ENCODE measurements at regions not wholly inside any gene's neighbourhood (a gene's known extent, or its start where the extent isn't known, plus 50 kb on each side); places are given as distances from the start of the nearest gene placed in this dataset.
A peak's percentile ranks its signal among the peaks of the same experiment; 100 is the strongest.
"Not testable (repeated sequence)": the region's sequence is repeated elsewhere in the genome, so short reads cannot be mapped to it uniquely, and the experiment has no call there.

GRCh38 chr1:220426989-220427388, 100.9 kb upstream of the MARK1 start:
- no peak for TF ChIP-seq CTCF (IDR thresholded peaks at IDR 0.05)
- DNase-seq (no peak), ATAC-seq (no peak)
- intact Hi-C loops (cut with DNase I, micrococcal nuclease) = no loop called here
- no peak overlapping the region for H3K4me3 ChIP-seq
- H3K9me3 ChIP-seq = no peaks in the 10 kb centered on the region
- no peaks in the 10 kb centered on the region for H3K36me3 ChIP-seq (ENCODE audit: low read depth)
- H3K4me1 ChIP-seq (ENCODE audit: low read depth) = no peaks in the 10 kb centered on the region

GRCh38 chr1:220425852-220426251, 102.1 kb upstream of the MARK1 start:
- Histone ChIP-seq H3K4me3 (no peak overlapping the region), H3K36me3 (ENCODE audit: low read depth) (no peaks in the 10 kb centered on the region), H3K4me1 (ENCODE audit: low read depth) (no peaks in the 10 kb centered on the region), H3K9me3 (no peaks in the 10 kb centered on the region)
- TF ChIP-seq CTCF (IDR thresholded peaks at IDR 0.05) = no peak
- DNase-seq (no peak), ATAC-seq (no peak)
- intact Hi-C loops (cut with DNase I, micrococcal nuclease) = no loop called here

- H3K4me3 ChIP-seq = no peak overlapping the region
- intact Hi-C loops (cut with DNase I, micrococcal nuclease) = no loop called here
Measured at GRCh38 chr1:220421508-220421907, 106.4 kb upstream of the MARK1 start.

GRCh38 chr1:220420726-220421125, 107.2 kb upstream of the MARK1 start:
- DNase-seq = no peak
- no peaks in the 10 kb centered on the region for H3K9me3 ChIP-seq
- no peaks in the 10 kb centered on the region for H3K36me3 ChIP-seq (ENCODE audit: low read depth)
- intact Hi-C loops (cut with DNase I, micrococcal nuclease) = no loop called here
- H3K4me1 ChIP-seq (ENCODE audit: low read depth) = no peaks in the 10 kb centered on the region
- no peak for TF ChIP-seq CTCF (IDR thresholded peaks at IDR 0.05)
- H3K4me3 ChIP-seq = no peak overlapping the region
- ATAC-seq = no peak

More at GRCh38 chr1:220421508-220421907, 106.4 kb upstream of the MARK1 start:
- ATAC-seq (no peak), DNase-seq (no peak)
- H3K36me3 ChIP-seq (ENCODE audit: low read depth) = no peaks in the 10 kb centered on the region
- TF ChIP-seq CTCF (IDR thresholded peaks at IDR 0.05) = no peak
- H3K9me3 ChIP-seq = no peaks in the 10 kb centered on the region
- no peaks in the 10 kb centered on the region for H3K4me1 ChIP-seq (ENCODE audit: low read depth)

- H3K9me3 ChIP-seq; H3K4me3 ChIP-seq; intact Hi-C loops (cut with DNase I, micrococcal nuclease); ATAC-seq; H3K36me3 ChIP-seq (ENCODE audit: low read depth); H3K4me1 ChIP-seq (ENCODE audit: low read depth): not testable (repeated sequence)
- peak in 1 of 3 donors; percentile 41 for DNase-seq
Measured at GRCh38 chr1:220412382-220412781, 115.6 kb upstream of the MARK1 start.

- no peak overlapping the region for H3K4me3 ChIP-seq
- no peak for DNase-seq
- intact Hi-C loops (cut with DNase I, micrococcal nuclease) = no loop called here
- no peaks in the 10 kb centered on the region for H3K4me1 ChIP-seq (ENCODE audit: low read depth)
- no peak for TF ChIP-seq CTCF (IDR thresholded peaks at IDR 0.05)
- H3K36me3 ChIP-seq (ENCODE audit: low read depth) = no peaks in the 10 kb centered on the region
- no peak for ATAC-seq
- no peaks in the 10 kb centered on the region for H3K9me3 ChIP-seq
Measured at GRCh38 chr1:220410611-220411010, 117.3 kb upstream of the MARK1 start.
